ENCODE measurements at regions not wholly inside any gene's neighbourhood (a gene's known extent, or its start where the extent isn't known, plus 50 kb on each side); places are given as distances from the start of the nearest gene placed in this dataset.

DNA sequence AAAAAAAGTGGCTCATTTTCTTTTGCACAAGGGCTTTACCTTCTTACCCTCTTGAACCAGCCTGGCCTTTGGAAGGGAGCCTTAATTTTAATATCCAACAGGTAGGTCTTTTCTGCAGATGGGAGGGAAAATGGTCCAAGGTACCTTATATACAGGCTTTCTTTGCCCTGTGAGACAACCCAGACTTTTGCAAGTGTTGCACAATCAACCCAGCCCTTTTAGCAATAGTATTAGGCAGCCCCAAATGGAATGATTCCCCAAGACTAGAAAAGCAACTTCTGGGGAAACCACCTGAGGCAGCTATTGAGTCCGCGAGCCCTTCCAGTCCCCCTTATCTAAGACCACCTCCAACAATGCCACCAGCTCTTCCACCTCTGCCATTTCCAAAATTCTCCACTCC, 1138.3 kb downstream of the XPNPEP1 start:
- TF ChIP-seq, protein P1, sequence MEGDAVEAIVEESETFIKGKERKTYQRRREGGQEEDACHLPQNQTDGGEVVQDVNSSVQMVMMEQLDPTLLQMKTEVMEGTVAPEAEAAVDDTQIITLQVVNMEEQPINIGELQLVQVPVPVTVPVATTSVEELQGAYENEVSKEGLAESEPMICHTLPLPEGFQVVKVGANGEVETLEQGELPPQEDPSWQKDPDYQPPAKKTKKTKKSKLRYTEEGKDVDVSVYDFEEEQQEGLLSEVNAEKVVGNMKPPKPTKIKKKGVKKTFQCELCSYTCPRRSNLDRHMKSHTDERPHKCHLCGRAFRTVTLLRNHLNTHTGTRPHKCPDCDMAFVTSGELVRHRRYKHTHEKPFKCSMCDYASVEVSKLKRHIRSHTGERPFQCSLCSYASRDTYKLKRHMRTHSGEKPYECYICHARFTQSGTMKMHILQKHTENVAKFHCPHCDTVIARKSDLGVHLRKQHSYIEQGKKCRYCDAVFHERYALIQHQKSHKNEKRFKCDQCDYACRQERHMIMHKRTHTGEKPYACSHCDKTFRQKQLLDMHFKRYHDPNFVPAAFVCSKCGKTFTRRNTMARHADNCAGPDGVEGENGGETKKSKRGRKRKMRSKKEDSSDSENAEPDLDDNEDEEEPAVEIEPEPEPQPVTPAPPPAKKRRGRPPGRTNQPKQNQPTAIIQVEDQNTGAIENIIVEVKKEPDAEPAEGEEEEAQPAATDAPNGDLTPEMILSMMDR (IDR thresholded peaks at IDR 0.05; ENCODE audit: control extremely low read depth in 1 of 3, insufficient read depth in 1 of 3, low read depth in 1 of 3, low read length in 3 of 3) = no peak
- no peak for TF ChIP-seq POLR2A (IDR thresholded peaks at IDR 0.05; ENCODE audit: control extremely low read depth in 1 of 2, low read depth in 2 of 2, low read length in 2 of 2)
- no peak for TF ChIP-seq JUND (IDR thresholded peaks at IDR 0.05; ENCODE audit: low read length)
- TF ChIP-seq EZH2 (IDR thresholded peaks at IDR 0.05; ENCODE audit: low read depth, low read length, severe bottlenecking) = no peak
- TF ChIP-seq BCL11A (IDR thresholded peaks at IDR 0.05; ENCODE audit: low read depth in 2 of 2, low read length in 2 of 2) = no peak
- TF ChIP-seq EP300 (IDR thresholded peaks at IDR 0.05; ENCODE audit: borderline replicate concordance in 1 of 2, low read depth in 2 of 2, low read length in 2 of 2) = no peak
- TF ChIP-seq, protein P2, sequence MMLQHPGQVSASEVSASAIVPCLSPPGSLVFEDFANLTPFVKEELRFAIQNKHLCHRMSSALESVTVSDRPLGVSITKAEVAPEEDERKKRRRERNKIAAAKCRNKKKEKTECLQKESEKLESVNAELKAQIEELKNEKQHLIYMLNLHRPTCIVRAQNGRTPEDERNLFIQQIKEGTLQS (IDR thresholded peaks at IDR 0.05; ENCODE audit: insufficient read depth, low read depth, low read length) = no peak
- no peak for TF ChIP-seq POLR2AphosphoS5 (IDR thresholded peaks at IDR 0.05; ENCODE audit: low read depth, low read length)
- TF ChIP-seq YY1 (IDR thresholded peaks at IDR 0.05; ENCODE audit: low read depth, low read length) = no peak
- TF ChIP-seq, protein P3, sequence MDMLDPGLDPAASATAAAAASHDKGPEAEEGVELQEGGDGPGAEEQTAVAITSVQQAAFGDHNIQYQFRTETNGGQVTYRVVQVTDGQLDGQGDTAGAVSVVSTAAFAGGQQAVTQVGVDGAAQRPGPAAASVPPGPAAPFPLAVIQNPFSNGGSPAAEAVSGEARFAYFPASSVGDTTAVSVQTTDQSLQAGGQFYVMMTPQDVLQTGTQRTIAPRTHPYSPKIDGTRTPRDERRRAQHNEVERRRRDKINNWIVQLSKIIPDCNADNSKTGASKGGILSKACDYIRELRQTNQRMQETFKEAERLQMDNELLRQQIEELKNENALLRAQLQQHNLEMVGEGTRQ (IDR thresholded peaks at IDR 0.05; ENCODE audit: low read length) = no peak
- no peak for TF ChIP-seq ZNF274 (IDR thresholded peaks at IDR 0.05; ENCODE audit: borderline replicate concordance, extremely low read depth, low read length)
